HG03342 (cell line): ENCODE measurements at regions not wholly inside any gene's neighbourhood (a gene's known extent, or its start where the extent isn't known, plus 50 kb on each side); places are given as distances from the start of the nearest gene placed in this dataset.
"Not testable (repeated sequence)": the region's sequence is repeated elsewhere in the genome, so short reads cannot be mapped to it uniquely, and the experiment has no call there.

Experiments
- ATAC-seq: cut with Tn5 transposase; IDR thresholded peaks from one replicate; pipeline ENCODE4 v1.9.1; 2021; ENCODE audit warnings: mild to moderate bottlenecking, moderate library complexity; ENCODE audit not compliant: unreplicated experiment

DNA sequence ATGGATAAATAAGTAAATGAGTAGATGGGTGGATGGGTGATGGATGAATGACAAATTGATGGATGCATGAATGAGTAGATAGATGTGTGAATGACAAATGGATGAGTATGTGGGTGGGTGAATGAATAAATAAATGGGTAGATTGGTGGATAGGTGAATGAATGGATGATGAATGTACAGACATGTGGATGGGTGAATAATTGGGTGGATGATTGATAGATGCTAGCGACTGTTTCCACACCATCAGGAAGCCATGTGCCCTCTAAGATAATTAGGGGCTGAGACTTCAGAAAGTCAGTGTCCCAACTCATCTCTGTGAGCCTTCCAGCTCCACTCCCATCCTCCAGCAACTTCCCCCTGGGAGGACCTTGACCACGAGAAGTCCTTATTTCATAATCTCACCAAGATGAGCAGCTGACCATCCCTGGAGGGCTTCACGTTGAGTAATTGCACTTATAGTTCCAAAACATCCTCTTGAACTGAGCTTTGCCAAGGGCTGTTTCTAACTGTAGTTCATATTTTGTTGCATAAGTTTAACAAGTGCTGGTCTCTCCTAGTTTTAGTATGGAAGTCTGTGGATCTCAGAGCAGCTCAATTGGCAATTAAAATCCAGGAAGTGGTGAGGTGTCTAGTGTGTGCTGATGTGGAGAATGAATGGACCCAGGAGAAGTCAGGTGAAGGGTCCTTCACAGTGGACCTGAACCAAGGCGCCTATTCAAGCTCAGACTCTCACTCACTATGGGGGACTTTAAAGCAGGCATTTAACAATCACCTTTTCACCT, 295.7 kb downstream of the ADGRD1 start:
- no peak for ATAC-seq

DNA sequence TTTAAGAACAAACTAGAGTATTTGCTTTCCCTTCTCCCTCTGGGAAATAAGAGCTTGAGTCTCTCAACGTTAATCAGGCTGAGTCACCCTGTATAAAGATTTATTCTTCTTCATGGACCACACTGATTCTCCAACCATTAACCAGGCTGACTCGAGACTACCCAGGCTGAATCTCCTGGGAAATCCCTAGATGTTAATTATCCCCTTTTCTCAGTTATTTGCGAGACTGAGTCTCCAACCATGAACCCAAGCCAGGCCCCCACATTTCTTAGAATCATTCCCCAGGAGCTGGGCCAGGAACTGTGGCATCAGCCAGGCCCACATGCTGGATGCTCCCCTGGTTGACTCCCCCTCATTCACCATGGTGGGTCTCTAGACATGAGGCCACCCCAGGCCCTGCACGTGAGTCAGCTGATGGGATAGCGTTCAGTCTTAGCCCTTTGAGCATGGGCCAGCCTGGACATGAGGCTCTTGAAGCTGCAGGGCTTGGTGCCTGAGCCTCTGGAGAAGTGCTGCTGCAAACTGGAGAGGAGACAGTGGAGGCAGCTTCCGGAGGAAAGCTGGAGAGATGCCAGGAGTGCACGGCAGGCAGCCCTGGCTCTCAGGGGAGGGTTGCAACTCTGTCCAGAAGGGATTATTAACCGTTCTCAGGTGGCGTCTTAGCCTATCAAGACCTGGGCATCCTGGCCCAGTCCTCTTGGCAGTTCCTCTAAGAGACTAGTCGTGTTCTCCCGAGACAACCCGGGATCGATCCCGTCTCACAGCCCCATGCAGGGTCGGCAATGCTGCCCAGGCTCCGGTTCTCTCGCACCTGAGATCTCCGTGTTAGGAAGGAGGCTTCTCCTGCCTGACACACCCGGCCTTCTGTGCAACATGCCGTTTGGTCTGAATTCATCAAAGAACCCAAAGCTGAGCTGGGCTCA, 296.6 kb downstream of the ADGRD1 start:
- ATAC-seq: no peak

DNA sequence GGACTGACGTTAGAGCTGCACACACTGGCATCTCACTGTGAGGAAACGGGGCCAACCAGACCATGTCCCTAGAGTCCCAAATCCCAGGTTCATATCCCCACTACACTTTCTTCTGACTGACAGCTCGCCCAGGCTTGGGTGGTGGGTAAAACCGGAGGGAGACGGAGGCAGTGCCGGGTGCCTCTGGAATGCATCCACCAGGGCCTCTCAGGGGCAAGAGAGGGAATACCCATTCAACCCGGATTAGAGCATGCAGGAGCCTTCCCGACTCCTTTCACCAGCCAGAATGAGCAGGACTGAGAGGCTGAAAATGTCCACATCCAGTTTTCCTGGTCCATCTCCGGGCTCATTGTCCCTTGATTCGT, 297.2 kb downstream of the ADGRD1 start:
- no peak for ATAC-seq

DNA sequence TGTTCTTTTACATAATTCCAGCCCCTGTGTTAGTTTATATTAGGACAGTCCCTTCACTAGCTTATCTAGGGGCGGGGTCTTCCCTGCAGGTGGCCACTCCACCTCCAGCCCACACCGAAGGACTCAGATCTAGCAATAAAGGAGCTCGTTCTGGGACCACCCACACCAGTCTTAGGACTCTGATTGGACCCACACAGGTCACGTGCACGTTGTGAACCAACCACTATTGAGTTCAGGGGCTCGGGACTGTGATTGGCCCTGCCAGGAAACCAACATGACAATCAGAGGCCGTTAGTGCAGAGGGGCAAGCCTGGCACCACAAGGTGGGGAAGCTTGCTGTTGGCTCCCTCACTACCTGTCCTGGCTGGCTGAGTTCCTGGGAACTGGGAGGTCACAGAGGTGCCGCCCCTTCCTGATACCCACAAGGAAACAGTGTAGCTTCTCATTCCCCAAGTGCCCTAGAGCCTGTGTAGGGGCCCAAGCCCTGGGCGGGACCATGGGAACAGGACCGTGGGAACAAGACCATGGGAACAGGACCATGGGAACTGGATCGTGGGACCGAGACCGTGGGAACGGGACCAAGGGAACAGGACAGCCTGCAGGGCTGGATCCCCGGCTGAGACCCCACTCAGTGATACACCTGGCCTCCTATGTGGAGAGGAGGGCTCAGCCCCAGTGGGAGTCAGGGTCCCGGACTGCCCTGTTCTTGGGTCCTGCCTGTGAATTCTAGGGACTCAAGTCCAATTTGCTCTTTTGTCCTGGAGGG, 297.8 kb downstream of the ADGRD1 start:
- no peak for ATAC-seq

DNA sequence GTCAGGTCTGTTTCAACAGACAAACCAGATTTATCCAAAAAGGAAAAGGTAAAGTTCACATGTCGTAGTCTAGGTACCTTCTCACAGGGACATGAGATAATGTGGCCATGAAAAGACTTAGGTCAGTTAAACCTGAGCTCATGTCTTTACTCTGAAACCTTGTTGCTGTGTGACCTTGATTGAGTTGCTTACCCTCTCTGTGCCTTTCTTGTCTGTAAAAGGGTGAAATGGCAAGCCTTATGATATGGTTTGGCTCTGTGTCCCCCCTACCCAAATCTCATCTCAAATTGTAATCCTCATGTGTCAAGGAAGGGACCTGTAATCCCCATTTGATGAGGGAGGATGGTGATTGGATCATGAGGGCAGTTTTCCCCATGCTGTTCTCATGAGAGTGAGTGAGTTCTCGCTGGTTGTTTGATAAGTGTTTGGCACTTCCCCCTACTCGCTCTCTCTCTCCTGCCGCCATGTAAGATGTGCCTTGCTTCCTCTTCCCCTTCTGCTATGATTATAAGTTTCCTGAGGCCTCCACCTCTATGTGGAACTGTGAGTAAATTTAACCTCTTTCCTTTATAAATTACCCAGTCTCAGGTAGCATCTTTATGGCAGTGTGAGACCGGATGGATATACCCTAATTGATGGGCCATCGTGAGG, 299.8 kb downstream of the ADGRD1 start:
- ATAC-seq: no peak

DNA sequence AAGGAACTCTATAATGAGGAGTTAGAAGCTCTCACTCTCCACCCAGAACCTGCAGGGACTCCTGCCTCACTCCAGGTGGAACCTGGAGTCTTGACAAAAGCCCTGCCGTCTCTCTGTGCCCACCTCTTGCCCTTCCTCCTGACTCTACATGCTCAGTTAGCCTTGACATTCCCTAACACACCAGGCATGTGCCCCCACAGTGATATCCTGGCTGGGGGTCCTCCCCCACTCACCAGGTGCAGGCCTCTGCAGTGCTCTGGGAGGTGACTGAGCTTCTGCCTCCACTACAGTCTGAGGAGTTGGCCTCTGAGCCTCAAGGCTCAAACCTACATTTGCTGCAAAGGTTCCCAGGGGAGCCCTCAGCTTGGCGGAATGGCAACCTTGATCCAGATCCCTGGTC, 300.7 kb downstream of the ADGRD1 start:
- ATAC-seq: no peak

DNA sequence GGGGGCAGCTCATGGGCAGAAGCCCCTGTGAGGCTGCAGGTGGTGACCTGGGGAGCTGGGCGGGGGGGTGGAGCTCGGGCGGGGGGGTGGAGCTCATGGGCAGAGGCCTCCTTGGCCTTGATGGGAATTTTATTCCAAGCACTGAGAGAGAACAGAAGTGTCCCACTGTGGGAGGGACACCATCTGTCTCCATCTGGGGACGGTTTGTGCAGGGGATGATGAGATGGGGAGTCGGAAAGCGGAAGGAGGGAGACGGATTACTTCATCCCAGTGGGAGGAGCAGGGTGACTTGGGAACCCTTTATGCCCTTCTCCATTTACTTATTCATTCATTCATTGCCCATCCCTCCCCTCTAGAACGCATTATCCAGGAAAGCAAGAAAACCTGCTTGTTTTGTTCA, 304.7 kb downstream of the ADGRD1 start:
- ATAC-seq: no peak

DNA sequence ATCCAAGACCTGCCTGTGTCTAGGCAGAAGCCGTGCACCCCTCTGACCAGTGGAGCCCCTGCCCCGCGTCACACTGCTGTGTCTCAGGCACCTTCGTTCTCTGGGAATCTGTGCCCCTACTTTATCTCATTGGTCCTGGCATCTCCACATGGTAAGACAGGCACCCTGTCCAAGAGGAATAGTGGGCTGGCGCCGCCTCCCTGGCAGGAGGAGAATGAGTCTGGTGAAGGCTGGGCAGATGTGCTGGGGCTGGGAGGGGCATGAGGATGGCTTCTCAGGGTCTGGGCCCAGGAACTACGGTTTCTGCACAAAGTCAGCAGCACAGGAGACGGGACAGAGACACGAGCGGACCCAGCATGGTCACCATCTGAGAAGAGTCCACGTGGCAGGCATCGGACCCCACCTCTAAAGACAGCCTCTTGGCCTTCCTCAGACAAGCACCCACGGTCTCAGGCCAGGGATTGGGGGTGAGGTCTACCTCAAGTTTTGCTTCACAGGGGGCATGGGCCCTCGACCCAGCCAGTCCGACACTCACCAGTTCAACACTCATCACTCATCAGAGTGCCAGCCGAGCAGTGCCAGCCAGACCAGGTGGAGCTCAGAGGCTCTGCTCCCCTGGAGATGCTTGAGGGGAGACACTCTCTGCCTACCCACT, 306.7 kb downstream of the ADGRD1 start:
- ATAC-seq: no peak

DNA sequence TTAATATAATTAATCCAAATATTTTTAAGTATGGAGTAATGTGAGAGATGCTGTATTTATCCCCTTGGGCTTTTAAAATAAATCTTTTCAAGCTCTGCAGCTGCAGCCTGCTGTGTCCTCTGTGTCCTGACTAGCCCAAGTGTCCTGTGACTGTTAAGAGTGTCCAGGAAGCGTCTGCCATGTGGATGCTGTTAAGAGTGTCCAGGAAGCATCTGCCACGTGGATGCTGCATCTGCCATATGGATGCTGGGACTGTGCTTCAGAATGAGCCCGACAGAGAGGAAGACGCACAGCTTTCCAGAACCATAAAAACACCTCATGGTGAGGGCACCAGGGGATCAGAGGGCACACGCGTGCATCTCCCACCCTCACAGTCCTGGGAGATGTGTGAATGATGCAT, 307.2 kb downstream of the ADGRD1 start:
- ATAC-seq: no peak

DNA sequence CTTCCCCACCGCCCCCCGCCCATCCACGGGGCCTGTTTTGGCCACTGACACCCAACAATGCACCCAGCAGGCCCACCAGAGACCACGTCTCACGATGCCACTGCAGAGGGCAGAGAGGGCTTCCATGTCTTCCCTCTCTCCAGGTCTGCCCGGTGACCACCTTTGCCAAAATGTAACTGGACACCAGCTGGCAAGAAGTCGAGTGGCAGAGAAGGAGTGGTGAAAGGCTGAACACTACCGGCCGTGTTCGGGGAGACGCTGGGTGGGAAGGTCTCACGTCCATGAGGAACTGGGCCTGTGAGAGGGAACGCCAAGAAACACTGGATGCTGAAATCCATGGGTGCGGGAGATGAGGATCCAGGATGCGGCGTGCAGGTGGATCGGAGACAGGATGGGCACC, 308.2 kb downstream of the ADGRD1 start:
- ATAC-seq: no peak

DNA sequence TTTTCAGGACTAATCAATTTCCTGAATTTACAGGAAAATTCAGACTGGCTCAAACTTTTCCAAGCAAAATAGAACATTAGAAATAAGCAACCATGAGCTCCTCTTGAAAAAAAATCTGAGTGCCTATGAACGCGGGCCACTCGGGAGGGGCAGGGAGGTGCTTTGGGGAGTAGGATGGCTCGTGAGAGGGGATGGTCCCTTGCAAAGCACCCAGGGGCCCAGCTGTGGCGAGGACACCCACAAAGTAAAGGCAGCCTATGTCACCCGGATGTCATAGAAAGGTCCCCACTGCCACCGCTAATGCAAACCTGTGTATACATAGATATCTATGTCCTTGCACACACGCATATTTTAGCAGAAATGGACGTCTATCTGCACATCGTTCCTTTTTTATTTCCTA, 309.9 kb downstream of the ADGRD1 start:
- ATAC-seq: no peak

DNA sequence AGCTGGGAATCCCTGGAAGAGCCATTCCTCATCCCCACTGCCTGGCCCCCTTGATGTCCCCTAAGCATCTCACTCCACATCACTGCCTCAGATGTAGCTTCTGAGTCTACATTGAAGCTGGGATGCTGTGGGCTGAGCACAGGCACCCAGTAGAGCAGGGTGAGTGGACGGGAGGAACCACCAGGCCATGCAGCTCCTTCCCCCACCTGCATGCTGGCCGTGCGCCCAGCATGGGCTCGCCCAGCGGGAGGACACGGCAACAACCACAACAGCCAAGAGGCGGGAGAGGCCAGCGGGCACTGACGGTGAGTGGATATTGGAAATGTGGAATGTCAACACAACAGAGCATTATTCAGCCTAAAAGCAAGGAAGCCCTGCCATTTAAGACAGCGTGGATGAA, 310.9 kb downstream of the ADGRD1 start:
- ATAC-seq: no peak

DNA sequence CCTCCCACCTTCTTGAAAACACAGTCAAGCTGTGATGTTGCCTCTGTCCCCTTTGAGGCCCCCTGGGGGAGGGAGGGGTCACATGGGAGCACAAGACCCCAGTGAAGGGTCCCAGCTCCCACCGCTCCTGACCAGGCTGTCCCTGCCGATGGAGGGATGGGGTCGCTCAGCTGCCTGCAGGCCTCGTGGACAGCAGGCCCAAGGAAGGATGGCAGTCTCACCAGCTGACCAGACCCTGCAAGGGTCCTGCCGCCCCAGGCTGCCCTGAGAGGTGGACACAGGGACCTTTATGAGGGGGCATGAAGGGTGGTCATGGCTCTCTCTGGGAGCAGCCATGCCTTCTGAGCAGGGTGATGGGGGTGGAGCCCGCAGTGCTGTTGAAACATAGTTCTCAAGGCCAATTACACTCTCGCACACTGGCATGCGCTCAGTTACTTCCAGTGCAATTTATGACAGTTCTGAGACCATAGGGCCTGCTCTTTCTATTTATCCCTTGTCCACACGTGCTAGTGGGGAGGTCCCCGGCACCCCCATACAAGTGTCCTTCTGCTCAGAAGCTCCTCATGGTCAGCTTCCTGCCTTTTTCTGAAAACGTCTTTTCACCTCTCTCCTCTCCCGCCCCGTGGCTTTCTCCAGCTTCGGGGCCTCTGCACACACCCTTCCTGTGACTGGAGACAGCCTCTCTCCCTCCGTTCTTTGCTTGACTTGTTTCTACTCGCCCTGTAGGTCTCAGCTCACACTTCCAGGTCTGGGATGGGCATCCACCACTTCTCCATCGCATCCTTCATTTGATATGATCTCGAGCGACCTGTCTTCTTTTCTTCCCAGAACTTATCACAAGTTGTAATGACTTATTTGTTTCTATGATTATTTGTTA, 313.1 kb downstream of the ADGRD1 start:
- ATAC-seq: no peak

DNA sequence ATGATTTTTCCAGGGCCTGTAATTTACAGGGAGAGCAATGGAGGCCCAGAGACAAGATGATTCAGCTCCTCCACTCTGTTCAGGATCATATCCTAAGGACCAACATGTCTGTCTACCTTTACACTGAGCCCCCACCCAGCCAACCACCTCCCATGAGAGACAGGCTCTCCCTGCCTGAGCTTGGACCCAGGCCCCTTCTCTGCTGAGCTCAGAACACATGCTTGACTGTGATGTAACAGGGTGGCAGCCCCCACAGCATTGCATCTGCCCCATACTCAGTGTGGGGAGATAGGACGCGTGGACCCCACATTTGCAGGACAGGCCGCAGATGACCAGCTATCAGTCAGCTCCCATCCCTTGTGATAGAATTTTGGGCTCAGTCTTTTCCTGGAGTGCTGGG, 313.9 kb downstream of the ADGRD1 start:
- ATAC-seq: no peak

DNA sequence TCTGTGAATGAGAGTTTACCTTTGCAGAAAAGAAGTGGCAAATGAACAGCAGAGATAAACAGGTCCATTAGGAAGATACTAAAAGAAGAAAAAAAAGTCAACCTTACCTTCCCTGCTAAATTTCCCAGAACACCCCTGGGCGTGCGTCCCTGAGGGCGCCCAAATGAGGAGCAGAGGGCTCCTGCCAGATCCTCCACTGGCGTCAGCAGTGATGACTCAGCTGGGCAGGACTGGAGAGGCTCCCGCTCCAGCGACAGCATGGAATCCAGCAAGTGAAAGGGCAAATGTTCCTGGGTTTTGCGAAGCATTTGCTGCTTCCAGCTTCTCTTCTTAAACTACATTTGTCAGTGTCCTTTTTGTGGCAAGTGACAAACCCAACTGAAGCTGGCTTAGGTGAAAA, 314.4 kb downstream of the ADGRD1 start:
- ATAC-seq: not testable (repeated sequence)

DNA sequence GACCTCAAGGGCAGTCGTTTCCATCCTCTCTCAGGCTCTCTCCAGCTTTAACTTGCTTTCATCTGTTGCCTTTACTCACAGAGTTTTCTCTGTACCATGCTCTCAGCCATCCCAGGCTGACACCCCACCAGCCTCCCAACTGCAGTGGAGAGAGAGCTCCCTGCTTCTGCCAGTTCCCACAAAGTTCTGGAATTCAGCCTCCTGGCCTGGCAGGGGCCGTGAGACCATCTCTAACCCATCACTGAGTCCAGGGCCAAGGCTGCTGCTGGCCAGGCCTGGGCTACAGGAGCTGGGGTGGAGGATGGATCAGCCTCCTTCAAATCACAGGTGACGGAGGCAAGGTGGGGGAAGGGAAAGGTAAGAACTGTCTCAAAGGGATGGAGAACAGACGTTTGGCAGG, 314.9 kb downstream of the ADGRD1 start:
- ATAC-seq: not testable (repeated sequence)

DNA sequence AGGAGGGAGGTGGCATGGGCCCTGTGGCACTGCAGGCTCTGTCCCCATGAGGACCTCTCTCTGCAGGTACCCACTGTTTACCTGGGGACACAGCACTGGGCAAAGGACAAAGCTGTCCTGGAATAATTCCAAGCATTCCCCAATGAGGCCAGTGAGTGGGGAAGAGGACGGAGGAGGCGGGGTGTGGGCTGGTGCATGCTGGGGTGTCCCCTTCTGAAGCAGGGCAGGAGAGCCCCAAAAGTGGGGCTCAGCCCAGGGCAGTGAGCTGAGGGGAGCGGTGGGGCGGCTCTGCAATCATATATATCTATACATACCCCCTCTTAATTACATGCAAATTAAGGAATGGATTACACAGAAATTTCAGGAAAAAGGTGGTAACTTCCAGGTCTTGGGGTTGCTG, 315.8 kb downstream of the ADGRD1 start:
- ATAC-seq: no peak

DNA sequence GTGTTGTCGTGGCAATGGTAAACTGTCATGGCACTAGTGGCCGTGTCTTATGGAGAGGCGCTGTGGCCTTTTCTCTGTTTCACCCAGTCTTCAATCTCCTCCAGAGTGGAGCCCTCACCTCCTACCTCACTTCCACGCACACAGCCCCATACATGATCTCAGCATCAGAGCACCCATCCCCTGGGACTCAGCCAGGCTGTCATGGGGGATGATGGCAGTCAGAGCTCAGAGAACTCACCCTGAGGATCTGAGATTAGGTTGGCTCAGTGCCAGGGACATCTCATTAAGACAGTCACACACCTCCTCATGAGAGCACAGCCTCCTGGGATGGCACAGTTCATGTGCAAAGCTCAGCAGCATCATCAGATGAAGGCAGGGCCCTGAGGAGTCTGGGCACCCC, 316.3 kb downstream of the ADGRD1 start:
- ATAC-seq: not testable (repeated sequence)

DNA sequence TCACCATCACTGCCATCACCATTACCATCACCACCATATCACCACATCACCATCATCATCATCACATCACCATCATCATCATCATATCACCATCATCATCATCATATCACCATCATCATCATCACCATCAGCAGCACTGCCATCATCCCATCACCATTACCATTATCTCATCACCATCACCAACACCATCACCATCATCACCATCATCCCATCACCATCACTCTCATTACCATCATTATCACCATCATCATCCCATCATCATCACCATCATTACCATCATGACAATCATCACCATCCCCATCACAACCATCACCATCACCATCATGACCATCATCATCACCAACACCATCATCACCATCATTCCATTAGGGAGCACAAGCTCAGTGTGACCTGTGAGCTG, 318.0 kb downstream of the ADGRD1 start:
- no peak for ATAC-seq
